OCI-LY3 (cell line): ENCODE measurements at regions not wholly inside any gene's neighbourhood (a gene's known extent, or its start where the extent isn't known, plus 50 kb on each side); places are given as distances from the start of the nearest gene placed in this dataset.

ENCODE experiments used
- H2AFZ ChIP-seq: fragments of 200-600, 300-600 bp; shearing (Covaris generic); 2 replicates; pipeline ENCODE4 v1.6.0; 2014; ENCODE audit warnings: antibody characterized with exemption, low read depth, low read length
- H3K27ac ChIP-seq: fragments of 200-600, 300-600 bp; sonication (generic); 2 replicates; pipeline ENCODE4 v1.5.1; 2014; ENCODE audit warnings: mild to moderate bottlenecking, low read length, moderate library complexity, mixed read lengths
- H3K27me3 ChIP-seq: fragments of 200-600, 300-600 bp; sonication (generic); 2 replicates; pipeline ENCODE4 v1.6.1; 2014; ENCODE audit warnings: low read depth, low read length, mixed read lengths
- H3K36me3 ChIP-seq: fragments of 200-600, 300-600 bp; sonication (generic); replicated peaks from 2 replicates; pipeline ENCODE3; 2014; ENCODE audit warnings: low read depth, low read length, mixed read lengths
- H3K4me1 ChIP-seq: fragments of 300-600, 200-600 bp; sonication (generic); 2 replicates; pipeline ENCODE4 v1.6.1; 2014; ENCODE audit warnings: low read length, mixed read lengths
- H3K4me2 ChIP-seq: fragments of 200-600, 300-600 bp; sonication (generic); 2 replicates; pipeline ENCODE4 v1.6.1; 2014; ENCODE audit warnings: low read length, mixed read lengths
- H3K4me3 ChIP-seq: fragments of 300-600, 200-600 bp; sonication (generic); 2 replicates; pipeline ENCODE4 v1.5.1; 2014; ENCODE audit warnings: antibody characterized with exemption, mild to moderate bottlenecking, low read length, moderate library complexity
- H3K79me2 ChIP-seq: fragments of 300-600, 200-600 bp; shearing (Covaris generic); 2 replicates; pipeline ENCODE4 v1.6.1; 2014; ENCODE audit warnings: mild to moderate bottlenecking, low read length, mixed read lengths
- H3K9ac ChIP-seq: fragments of 300-600, 200-600 bp; shearing (Covaris generic); 2 replicates; pipeline ENCODE4 v1.6.0; 2014; ENCODE audit warnings: mild to moderate bottlenecking, low read length, moderate library complexity
- H3K9me3 ChIP-seq: fragments of 200-600, 300-600 bp; shearing (Covaris generic); 2 replicates; pipeline ENCODE4 v1.6.1; 2014; ENCODE audit warnings: low read length, mixed read lengths; ENCODE audit not compliant: insufficient read depth
- H4K20me1 ChIP-seq: fragments of 200-600, 300-600 bp; sonication (generic); 2 replicates; pipeline ENCODE4 v1.6.1; 2016; ENCODE audit warnings: low read length, mixed read lengths; ENCODE audit not compliant: insufficient read depth
- CTCF ChIP-seq: fragments of 200-600, 300-600 bp; sonication (generic); IDR thresholded peaks from 2 replicates; pipeline ENCODE4 v1.5.1; 2014; ENCODE audit warnings: antibody characterized with exemption, low read length, low read depth
- EZH2phosphoT487 ChIP-seq: fragments of 200-600 bp; shearing (Covaris generic); IDR thresholded peaks from 2 replicates; pipeline ENCODE4 v1.6.1; 2018; ENCODE audit warnings: antibody characterized with exemption, mixed run types, low read depth

- H3K27ac ChIP-seq: no peak overlapping the region
- H3K9me3 ChIP-seq: no peaks in the 10 kb centered on the region
- no peaks in the 10 kb centered on the region for H3K79me2 ChIP-seq
- TF ChIP-seq EZH2phosphoT487 (no peak), CTCF (no peak)
- H3K4me1 ChIP-seq: no peaks in the 10 kb centered on the region
- peaks cover 10% of the 10 kb centered on the region for H3K27me3 ChIP-seq
- no peak overlapping the region for H3K4me3 ChIP-seq
- no peaks in the 10 kb centered on the region for H4K20me1 ChIP-seq
- no peak overlapping the region for H3K9ac ChIP-seq
- H3K4me2 ChIP-seq: no peak overlapping the region
- H2AFZ ChIP-seq: no peak overlapping the region
- H3K36me3 ChIP-seq: no peaks in the 10 kb centered on the region
These were observed 193.6 kb upstream of the RNF32 start for GRCh38 chr7:156446990-156447389.

- peaks cover 6% of the 10 kb centered on the region for H3K27me3 ChIP-seq
- H4K20me1 ChIP-seq: no peaks in the 10 kb centered on the region
- H3K9ac ChIP-seq: no peak overlapping the region
- H3K27ac ChIP-seq: no peak overlapping the region
- no peaks in the 10 kb centered on the region for H3K9me3 ChIP-seq
- no peaks in the 10 kb centered on the region for H3K4me1 ChIP-seq
- no peaks in the 10 kb centered on the region for H3K79me2 ChIP-seq
- TF ChIP-seq CTCF (no peak), EZH2phosphoT487 (no peak)
- H3K36me3 ChIP-seq: no peaks in the 10 kb centered on the region
- H2AFZ ChIP-seq: no peak overlapping the region
- no peak overlapping the region for H3K4me2 ChIP-seq
- no peak overlapping the region for H3K4me3 ChIP-seq
These were observed 194.4 kb upstream of the RNF32 start for GRCh38 chr7:156445997-156446761.

GRCh38 chr7:156442516-156442915 lies 198.1 kb upstream of the RNF32 start:
- no peaks in the 10 kb centered on the region for H3K36me3 ChIP-seq
- H3K79me2 ChIP-seq: no peaks in the 10 kb centered on the region
- H3K27ac ChIP-seq: no peak overlapping the region
- no peak overlapping the region for H2AFZ ChIP-seq
- no peak overlapping the region for H3K9ac ChIP-seq
- no peak overlapping the region for H3K4me3 ChIP-seq
- H3K4me2 ChIP-seq: no peak overlapping the region
- peaks cover 20% of the 10 kb centered on the region for H3K27me3 ChIP-seq
- no peaks in the 10 kb centered on the region for H3K4me1 ChIP-seq
- H3K9me3 ChIP-seq: no peaks in the 10 kb centered on the region
- TF ChIP-seq EZH2phosphoT487 (no peak), CTCF (no peak)
- no peaks in the 10 kb centered on the region for H4K20me1 ChIP-seq

- no peaks in the 10 kb centered on the region for H3K4me1 ChIP-seq
- H3K4me2 ChIP-seq: no peak overlapping the region
- TF ChIP-seq CTCF (no peak), EZH2phosphoT487 (no peak)
- no peak overlapping the region for H3K9ac ChIP-seq
- H3K27me3 ChIP-seq: peaks cover 21% of the 10 kb centered on the region
- no peak overlapping the region for H3K4me3 ChIP-seq
- no peaks in the 10 kb centered on the region for H4K20me1 ChIP-seq
- H2AFZ ChIP-seq: no peak overlapping the region
- no peaks in the 10 kb centered on the region for H3K79me2 ChIP-seq
- no peak overlapping the region for H3K27ac ChIP-seq
- H3K36me3 ChIP-seq: no peaks in the 10 kb centered on the region
- H3K9me3 ChIP-seq: no peaks in the 10 kb centered on the region
These were observed 200.1 kb upstream of the RNF32 start for GRCh38 chr7:156440456-156440855.
